CD4-positive, alpha-beta memory T cell (primary cell): ENCODE measurements at regions not wholly inside any gene's neighbourhood (a gene's known extent, or its start where the extent isn't known, plus 50 kb on each side); places are given as distances from the start of the nearest gene placed in this dataset.
"Not testable (repeated sequence)": the region's sequence is repeated elsewhere in the genome, so short reads cannot be mapped to it uniquely, and the experiment has no call there.

Experiments used
- CTCF ChIA-PET: fragments of 350-600 bp; sonication (Branson Sonifier 250); formaldehyde crosslinking; loops from one replicate; lab custom pipeline; 2021; ENCODE audit warnings: inconsistent platforms; ENCODE audit not compliant: partially characterized antibody; lab: Charles Lee
- POLR2A ChIA-PET: fragments of 350-600 bp; sonication (Branson Sonifier 250); formaldehyde crosslinking; loops from one replicate; lab custom pipeline; 2021; ENCODE audit not compliant: partially characterized antibody; lab: Charles Lee
- DNase-seq, 5 donors: peaks; one replicate each; pipeline versions ENCODE4 v3.0.0 to v3.0.0-alpha.2; 2020 to 2022; ENCODE audit warnings: mixed read lengths in 1 of 5
- H3K27ac ChIP-seq: one replicate; pipeline ENCODE4 v1.7.0; 2013; ENCODE audit warnings: low read depth, low read length
- H3K27me3 ChIP-seq: 2 replicates; pipeline ENCODE4 v1.7.0; 2013; ENCODE audit warnings: mild to moderate bottlenecking, low read length, moderate library complexity; ENCODE audit not compliant: insufficient read depth
- H3K36me3 ChIP-seq: 2 replicates; pipeline ENCODE4 v1.7.0; 2013; ENCODE audit warnings: mild to moderate bottlenecking, low read length, moderate library complexity; ENCODE audit not compliant: insufficient read depth
- H3K4me1 ChIP-seq: 2 replicates; pipeline ENCODE4 v1.7.0; 2013; ENCODE audit warnings: mild to moderate bottlenecking, low read length, moderate library complexity; ENCODE audit not compliant: insufficient read depth
- H3K4me3 ChIP-seq, 2 donors: one replicate each; pipeline ENCODE4 v1.7.0; 2013; ENCODE audit warnings: low read length in 2 of 2, mild to moderate bottlenecking in 1 of 2
- H3K9me3 ChIP-seq, 2 donors: one replicate each; pipeline ENCODE4 v1.7.0; 2013; ENCODE audit warnings: low read length in 2 of 2, control low read depth in 1 of 2; ENCODE audit not compliant: control insufficient read depth in 1 of 2
- H3K27ac Mint-ChIP-seq, 7 donors: one replicate each; pipeline ENCODE4 v1.8.0; 2020 to 2021; ENCODE audit warnings: mixed read lengths in 7 of 7, mild to moderate bottlenecking in 6 of 7, inconsistent platforms in 3 of 7, moderate library complexity in 3 of 7
- H3K27me3 Mint-ChIP-seq, 2 donors: one replicate each; pipeline ENCODE4 v1.8.0; 2020 to 2021; ENCODE audit warnings: mixed read lengths in 2 of 2
- H3K36me3 Mint-ChIP-seq, 2 donors: one replicate each; pipeline ENCODE4 v1.8.0; 2020 to 2021; ENCODE audit warnings: mixed read lengths in 2 of 2, inconsistent platforms in 1 of 2, mild to moderate bottlenecking in 1 of 2
- H3K4me1 Mint-ChIP-seq, 4 donors: one replicate each; pipeline ENCODE4 v1.8.0; 2020 to 2021; ENCODE audit warnings: mixed read lengths in 4 of 4, mild to moderate bottlenecking in 1 of 4
- H3K4me3 Mint-ChIP-seq, 8 donors: one replicate each; pipeline ENCODE4 v1.8.0; 2020 to 2021; ENCODE audit warnings: mixed read lengths in 8 of 8, mild to moderate bottlenecking in 7 of 8, moderate library complexity in 6 of 8, inconsistent platforms in 3 of 8
- H3K9me3 Mint-ChIP-seq, 8 donors: one replicate each; pipeline ENCODE4 v1.8.0; 2020 to 2021; ENCODE audit warnings: mixed read lengths in 8 of 8, mild to moderate bottlenecking in 5 of 8, inconsistent platforms in 3 of 8, moderate library complexity in 1 of 8
- intact Hi-C: fragments of 100-400 bp; cut with micrococcal nuclease; formaldehyde crosslinking; loops from one replicate; pipeline ENCODE4 v1.15.1; 2023

DNA sequence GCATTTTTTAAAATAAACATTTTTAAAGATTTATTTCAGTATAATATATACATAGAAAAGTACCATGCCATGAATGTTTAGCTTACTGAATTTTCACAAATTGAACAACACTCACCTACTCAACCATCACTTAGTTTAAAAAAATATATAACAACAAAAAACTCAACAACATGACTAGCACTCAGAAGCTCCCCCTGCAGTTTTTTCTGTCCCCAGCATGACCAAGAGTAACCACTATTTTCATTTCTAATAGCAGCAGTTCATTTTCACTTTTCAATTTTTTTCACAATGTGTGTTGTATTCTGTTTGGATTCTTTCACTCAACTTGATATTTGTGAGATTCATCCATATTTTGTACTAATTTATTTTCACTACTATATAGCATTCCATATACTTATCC lies 162.3 kb upstream of the POGK start:
- Histone ChIP-seq H3K4me3 (no peak overlapping the region), H3K4me1 (peaks cover 8% of the 10 kb centered on the region), H3K36me3 (no peaks in the 10 kb centered on the region), H3K9me3 (no peaks in the 10 kb centered on the region), H3K27ac (no peak overlapping the region), H3K27me3 (no peaks in the 10 kb centered on the region)
- Mint-ChIP-seq H3K4me3 (no peak overlapping the region), H3K27me3 (peaks cover 1 to 2% of the 10 kb centered on the region in 2 donors), H3K9me3 (peaks cover 0 to 3% (median 0%) of the 10 kb centered on the region in 8 donors), H3K36me3 (no peaks in the 10 kb centered on the region), H3K27ac (no peak overlapping the region), H3K4me1 (peaks cover 6 to 12% (median 10%) of the 10 kb centered on the region in 4 donors)
- ChIA-PET POLR2A (no interaction called here), CTCF (no interaction called here)
- DNase-seq: no peak
- intact Hi-C loops: no loop called here

DNA sequence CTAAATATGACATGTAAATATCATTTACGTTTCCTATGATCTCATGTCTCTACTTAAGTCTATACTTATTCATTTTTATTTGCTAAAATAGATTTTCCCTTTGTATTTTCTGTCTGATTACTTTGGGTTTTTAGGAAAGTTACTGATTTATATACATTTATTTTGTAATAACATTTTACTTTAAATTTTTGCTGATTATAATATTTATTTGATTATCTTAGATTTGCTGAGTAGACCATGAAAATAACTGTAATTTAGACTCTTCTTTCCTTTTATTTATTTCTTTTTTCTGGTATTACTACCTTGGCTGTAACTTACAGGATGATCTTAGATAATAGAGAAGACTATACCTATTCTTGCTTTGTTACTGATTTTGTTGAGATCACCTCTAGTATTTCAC lies 159.9 kb upstream of the POGK start:
- CTCF ChIA-PET: no interaction called here
- no peaks in the 10 kb centered on the region for H3K27me3 ChIP-seq
- no peaks in the 10 kb centered on the region for H3K4me1 ChIP-seq
- Mint-ChIP-seq H3K36me3 (no peaks in the 10 kb centered on the region), H3K9me3 (peaks cover 0 to 4% (median 0%) of the 10 kb centered on the region in 8 donors), H3K4me1 (no peaks in the 10 kb centered on the region), H3K27ac (no peak overlapping the region), H3K27me3 (peaks cover 0 to 2% of the 10 kb centered on the region in 2 donors), H3K4me3 (no peak overlapping the region)
- no peak overlapping the region for H3K4me3 ChIP-seq
- no peaks in the 10 kb centered on the region for H3K9me3 ChIP-seq
- no peak overlapping the region for H3K27ac ChIP-seq
- DNase-seq: no peak
- H3K36me3 ChIP-seq: no peaks in the 10 kb centered on the region
- POLR2A ChIA-PET: no interaction called here
- intact Hi-C loops: no loop called here

GRCh38 chr1:166682588-166682987 lies 156.7 kb upstream of the POGK start:
- H3K4me1 Mint-ChIP-seq: no peaks in the 10 kb centered on the region
- intact Hi-C loops: no loop called here
- H3K27ac Mint-ChIP-seq: no peak overlapping the region

DNA sequence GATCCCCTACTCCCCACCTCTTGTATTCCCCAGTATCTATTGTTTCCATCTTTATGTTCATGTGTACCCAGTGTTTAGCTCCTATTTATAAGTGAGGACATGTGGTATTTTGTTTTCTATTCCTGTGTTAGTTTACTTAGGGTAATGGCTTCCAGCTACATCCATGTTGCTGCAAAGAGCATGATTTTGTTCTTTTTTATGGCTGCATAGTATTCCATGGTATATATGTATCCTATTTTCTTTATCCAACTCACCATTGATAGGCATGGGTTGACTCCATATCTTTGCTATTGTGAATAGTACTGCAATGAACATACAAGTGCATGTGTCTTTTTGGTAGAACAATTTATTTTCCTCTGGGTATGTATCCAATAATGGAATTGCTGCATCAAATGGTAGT lies 154.6 kb upstream of the POGK start:
- H3K4me3 Mint-ChIP-seq, H3K36me3 Mint-ChIP-seq, H3K36me3 ChIP-seq, CTCF ChIA-PET, H3K4me1 Mint-ChIP-seq, POLR2A ChIA-PET, H3K9me3 ChIP-seq, DNase-seq, H3K4me3 ChIP-seq, H3K4me1 ChIP-seq, H3K27ac ChIP-seq, intact Hi-C loops, H3K27me3 ChIP-seq, H3K27ac Mint-ChIP-seq: not testable (repeated sequence)
- peaks cover 8 to 12% of the 10 kb centered on the region in 2 donors for H3K27me3 Mint-ChIP-seq
- H3K9me3 Mint-ChIP-seq: peaks cover 2 to 29% (median 16%) of the 10 kb centered on the region in 8 donors

More at GRCh38 chr1:166682588-166682987, 156.7 kb upstream of the POGK start:
- no peak overlapping the region for H3K4me3 Mint-ChIP-seq
- H3K4me1 ChIP-seq: no peaks in the 10 kb centered on the region
- no peak overlapping the region for H3K27ac ChIP-seq
- CTCF ChIA-PET: no interaction called here
- DNase-seq: no peak
- POLR2A ChIA-PET: no interaction called here
- no peaks in the 10 kb centered on the region for H3K27me3 ChIP-seq
- no peaks in the 10 kb centered on the region for H3K36me3 ChIP-seq
- no peak overlapping the region for H3K4me3 ChIP-seq
- no peaks in the 10 kb centered on the region for H3K36me3 Mint-ChIP-seq
- no peaks in the 10 kb centered on the region for H3K9me3 ChIP-seq
- peaks cover 2 to 23% (median 15%) of the 10 kb centered on the region in 8 donors for H3K9me3 Mint-ChIP-seq
- peaks cover 8 to 9% of the 10 kb centered on the region in 2 donors for H3K27me3 Mint-ChIP-seq

GRCh38 chr1:166685200-166685599 lies 154.1 kb upstream of the POGK start:
- ChIA-PET POLR2A (no interaction called here), CTCF (no interaction called here)
- Histone ChIP-seq H3K36me3 (no peaks in the 10 kb centered on the region), H3K4me1 (no peaks in the 10 kb centered on the region), H3K9me3 (no peaks in the 10 kb centered on the region), H3K27ac (no peak overlapping the region), H3K27me3 (no peaks in the 10 kb centered on the region), H3K4me3 (no peak overlapping the region)
- H3K36me3 Mint-ChIP-seq: no peaks in the 10 kb centered on the region
- intact Hi-C loops: no loop called here
- no peak overlapping the region for H3K27ac Mint-ChIP-seq
- no peak for DNase-seq
- no peak overlapping the region for H3K4me3 Mint-ChIP-seq
- H3K4me1 Mint-ChIP-seq: peaks cover 0 to 4% (median under 1%) of the 10 kb centered on the region in 4 donors
- H3K9me3 Mint-ChIP-seq: peaks cover 2 to 29% (median 16%) of the 10 kb centered on the region in 8 donors
- peaks cover 8 to 10% of the 10 kb centered on the region in 2 donors for H3K27me3 Mint-ChIP-seq

DNA sequence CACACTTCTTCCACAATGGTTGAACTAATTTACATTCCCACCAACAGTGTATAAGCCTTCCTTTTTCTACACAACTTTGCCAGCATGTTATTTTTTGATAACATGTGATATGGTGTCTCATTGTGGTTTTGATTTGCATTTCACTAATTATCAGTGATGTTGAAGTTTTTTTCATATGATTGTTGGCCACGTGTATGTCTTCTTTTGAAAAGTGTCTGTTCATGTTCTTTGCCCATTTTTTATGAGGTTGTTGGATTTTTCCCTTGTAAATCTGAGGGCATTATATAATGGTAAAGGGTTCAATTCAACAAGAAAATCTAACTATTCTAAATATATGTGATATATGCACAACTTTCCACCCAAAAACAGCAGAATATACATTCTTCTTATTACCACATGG lies 153.4 kb upstream of the POGK start:
- peaks cover 2 to 29% (median 16%) of the 10 kb centered on the region in 8 donors for H3K9me3 Mint-ChIP-seq
- DNase-seq, CTCF ChIA-PET, H3K4me3 Mint-ChIP-seq, POLR2A ChIA-PET, H3K4me3 ChIP-seq, H3K27me3 ChIP-seq, H3K27ac ChIP-seq, H3K36me3 ChIP-seq, H3K4me1 Mint-ChIP-seq, H3K9me3 ChIP-seq, H3K4me1 ChIP-seq, intact Hi-C loops, H3K27ac Mint-ChIP-seq, H3K36me3 Mint-ChIP-seq: not testable (repeated sequence)
- peaks cover 10% of the 10 kb centered on the region in 2 donors for H3K27me3 Mint-ChIP-seq

DNA sequence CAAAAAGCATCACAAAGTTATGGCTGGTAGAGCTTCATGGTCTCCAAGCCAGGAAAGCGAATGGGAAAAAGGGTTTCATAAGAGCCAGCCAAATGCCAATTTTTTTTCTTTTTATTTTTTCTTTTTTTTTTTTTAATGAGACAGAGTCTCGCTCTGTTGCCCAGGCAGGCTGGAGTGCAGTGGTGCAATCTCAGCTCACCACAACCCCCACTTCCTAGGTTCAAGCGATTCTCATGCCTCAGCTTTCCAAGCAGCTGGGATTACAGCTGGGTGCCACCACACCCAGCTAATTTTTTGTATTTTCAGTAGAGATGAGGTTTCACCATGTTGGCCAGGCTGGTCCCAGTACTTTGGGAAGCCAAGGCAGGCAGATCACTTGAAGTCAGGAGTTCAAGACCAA lies 148.7 kb upstream of the POGK start:
- CTCF ChIA-PET, DNase-seq, intact Hi-C loops, H3K36me3 Mint-ChIP-seq, H3K4me1 Mint-ChIP-seq, H3K27me3 ChIP-seq, H3K4me1 ChIP-seq, H3K4me3 ChIP-seq, H3K4me3 Mint-ChIP-seq, H3K36me3 ChIP-seq, H3K27ac ChIP-seq, H3K27ac Mint-ChIP-seq, POLR2A ChIA-PET, H3K9me3 ChIP-seq: not testable (repeated sequence)
- H3K9me3 Mint-ChIP-seq: peaks cover 0 to 22% (median 12%) of the 10 kb centered on the region in 8 donors
- H3K27me3 Mint-ChIP-seq: peaks cover 16 to 29% of the 10 kb centered on the region in 2 donors

DNA sequence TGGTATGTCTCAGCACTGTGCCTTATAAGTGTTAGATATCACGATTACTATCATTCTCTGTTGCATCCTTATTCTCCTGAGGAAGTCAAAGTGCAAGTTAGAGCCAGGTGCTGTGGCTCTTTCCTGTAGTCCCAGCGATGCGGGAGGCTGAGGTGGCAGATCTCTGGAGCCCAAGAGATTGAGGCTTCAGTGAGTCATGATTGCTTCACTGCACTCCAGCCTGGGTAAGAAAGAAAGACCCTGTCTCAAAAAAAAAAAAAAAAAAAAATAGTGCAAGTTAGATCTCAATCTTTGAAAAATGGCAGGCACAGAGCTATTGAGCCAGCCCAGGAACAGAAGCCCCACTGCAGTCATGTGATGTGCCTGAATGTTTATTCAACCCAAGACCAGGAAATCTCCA lies 147.8 kb upstream of the POGK start:
- H3K4me1 ChIP-seq: no peaks in the 10 kb centered on the region
- H3K4me3 Mint-ChIP-seq: no peak overlapping the region

More for the DNA sequence above, 147.8 kb upstream of the POGK start:
- H3K9me3 Mint-ChIP-seq: peaks cover 0 to 13% (median 3%) of the 10 kb centered on the region in 8 donors
- no peak overlapping the region for H3K27ac Mint-ChIP-seq
- H3K36me3 ChIP-seq: no peaks in the 10 kb centered on the region
- CTCF ChIA-PET: interaction anchor here (0.7 kb wide), 1 partner anchor 390 kb away, joined by 3 read pairs; no protein-coding TSS in a partner anchor
- no peak overlapping the region for H3K4me3 ChIP-seq
- peaks cover 14 to 28% of the 10 kb centered on the region in 2 donors for H3K27me3 Mint-ChIP-seq
- H3K4me1 Mint-ChIP-seq: peaks cover 0 to 4% (median under 1%) of the 10 kb centered on the region in 4 donors
- H3K36me3 Mint-ChIP-seq: no peaks in the 10 kb centered on the region
- H3K9me3 ChIP-seq: no peaks in the 10 kb centered on the region
- no peaks in the 10 kb centered on the region for H3K27me3 ChIP-seq
- no peak overlapping the region for H3K27ac ChIP-seq
- intact Hi-C loops: no loop called here
- no peak for DNase-seq
- POLR2A ChIA-PET: no interaction called here
